Erythroblast (primary cell): ENCODE measurements at regions not wholly inside any gene's neighbourhood (a gene's known extent, or its start where the extent isn't known, plus 50 kb on each side); places are given as distances from the start of the nearest gene placed in this dataset.

Experiments
- GATA1 ChIP-seq: IDR thresholded peaks from 2 replicates; pipeline ENCODE4 v1.6.1; 2011; ENCODE audit warnings: low read depth, mild to moderate bottlenecking, control low read depth, low read length, moderate library complexity
- POLR2A ChIP-seq: IDR thresholded peaks from 2 replicates; pipeline ENCODE4 v1.6.1; 2011; ENCODE audit warnings: mild to moderate bottlenecking, low read length

DNA sequence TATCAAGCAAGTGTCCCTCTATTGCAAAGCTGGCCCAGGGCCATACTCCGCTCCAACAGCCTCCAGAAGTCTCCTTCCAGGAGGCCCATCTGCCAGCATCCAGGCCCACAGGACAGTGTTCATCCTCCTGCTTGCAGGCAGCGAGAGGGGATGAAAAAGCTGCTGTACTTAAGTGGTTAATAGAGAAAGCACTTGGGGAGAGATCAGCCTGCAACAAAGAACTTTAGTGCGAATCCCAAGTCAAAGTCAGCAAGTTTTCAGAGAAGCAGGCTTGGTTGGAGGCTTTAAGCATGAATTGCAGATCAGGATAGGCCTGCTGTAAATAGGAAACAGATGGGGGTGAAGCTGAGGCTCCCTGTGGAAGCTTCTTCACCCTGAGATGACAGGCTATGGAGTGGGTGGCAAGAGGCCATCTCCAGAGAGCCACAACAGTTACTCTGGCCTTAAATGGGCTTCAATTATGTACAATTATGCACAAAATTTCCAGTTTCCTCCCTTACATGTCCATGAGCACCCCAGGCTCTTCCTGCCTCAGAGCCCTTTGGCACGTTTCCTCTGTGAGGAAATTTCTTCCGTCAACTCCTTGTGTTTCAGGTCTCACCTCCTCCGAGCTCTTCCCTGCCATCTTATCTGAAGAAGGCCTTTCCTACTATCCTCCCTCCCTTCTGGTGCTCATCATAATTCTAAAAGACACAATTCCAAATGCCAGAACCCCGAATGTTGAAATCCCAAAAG lies 98.0 kb upstream of the NR3C1 start:
- TF ChIP-seq POLR2A (no peak), GATA1 (no peak)
